Gastroesophageal sphincter (tissue), 4 donors: ENCODE measurements at regions not wholly inside any gene's neighbourhood (a gene's known extent, or its start where the extent isn't known, plus 50 kb on each side); places are given as distances from the start of the nearest gene placed in this dataset.

ENCODE experiments used
- ATAC-seq: fragments of 150-250 bp; one replicate; pipeline ENCODE4 v1.9.1; 2016; ENCODE audit warnings: mild to moderate bottlenecking, moderate library complexity
- H3K27ac ChIP-seq, 4 donors: fragments of 200-600 bp; sonication (generic) in 3 of 4; 1 replicate in 3 of 4; 2 replicates in 1 of 4; pipeline ENCODE4 v1.5.1; 2016 to 2019
- H3K27me3 ChIP-seq: fragments of 200-600 bp; sonication (generic); one replicate; pipeline ENCODE4 v1.5.1; 2019
- H3K36me3 ChIP-seq, 2 donors: fragments of 200-600 bp; sonication (generic); one replicate each; pipeline ENCODE4 v1.5.1; 2019; ENCODE audit warnings: control low read depth in 1 of 2
- H3K4me1 ChIP-seq, 3 donors: fragments of 200-600 bp; sonication (generic); 1 replicate in 2 of 3; 2 replicates in 1 of 3; pipeline ENCODE4 v1.5.1; 2016 to 2019; ENCODE audit warnings: control low read depth in 2 of 3
- H3K4me3 ChIP-seq, 2 donors: fragments of 200-600 bp; sonication (generic); one replicate each; pipeline ENCODE4 v1.5.1; 2019; ENCODE audit warnings: mild to moderate bottlenecking in 1 of 2, moderate library complexity in 1 of 2
- H3K9me3 ChIP-seq, 3 donors: fragments of 200-600 bp; sonication (generic); one replicate each; pipeline ENCODE4 v1.5.1; 2017 to 2019; ENCODE audit warnings: control low read depth in 2 of 3
- CTCF ChIP-seq, 4 experiments: fragments of 200-600 bp in 2 of 4; fragments of 450-650 bp in 2 of 4; sonication (generic) in 1 of 4; IDR thresholded peaks; one replicate each; pipeline ENCODE4 v1.5.1; 2017 to 2019; ENCODE audit warnings: antibody characterized with exemption in 4 of 4, mild to moderate bottlenecking in 2 of 4, moderate library complexity in 2 of 4
- EP300 ChIP-seq: sonication (generic); formaldehyde crosslinking; IDR thresholded peaks from one replicate; pipeline ENCODE4 v1.6.1; 2017; ENCODE audit warnings: antibody characterized with exemption, mild to moderate bottlenecking
- POLR2A ChIP-seq, 2 donors: fragments of 450-650 bp; IDR thresholded peaks; one replicate each; pipeline ENCODE4 v1.6.1; 2017; ENCODE audit warnings: antibody characterized with exemption in 2 of 2, mild to moderate bottlenecking in 2 of 2, moderate library complexity in 1 of 2
- POLR2AphosphoS5 ChIP-seq: sonication (generic); formaldehyde crosslinking; IDR thresholded peaks from one replicate; pipeline ENCODE4 v1.6.1; 2017; ENCODE audit warnings: antibody characterized with exemption
- WGBS, 2 donors: methylation state at CpG; one replicate each; pipeline ENCODE4 v1.1.5; 2018; ENCODE audit warnings: low coverage in 1 of 2; 5-methylcytosine and 5-hydroxymethylcytosine counted together

GRCh38 chr3:106276151-106276550 is 407.3 kb upstream of the CBLB start:
- Histone ChIP-seq H3K36me3 (no peaks in the 10 kb centered on the region), H3K27ac (no peak overlapping the region), H3K4me3 (no peak overlapping the region), H3K9me3 (no peaks in the 10 kb centered on the region), H3K4me1 (no peaks in the 10 kb centered on the region), H3K27me3 (no peaks in the 10 kb centered on the region)
- ATAC-seq, result no peak
- TF ChIP-seq POLR2AphosphoS5 (no peak), CTCF (IDR thresholded peaks at IDR 0.05) (no peak), POLR2A (IDR thresholded peaks at IDR 0.05) (no peak), EP300 (no peak)

GRCh38 chr3:106276755-106277612 is 408.2 kb upstream of the CBLB start:
- H3K27me3 ChIP-seq, result no peaks in the 10 kb centered on the region
- ATAC-seq, result no peak
- WGBS, 2 donors, result 84 to 93% methylated on average over 6 of the region's 6 CpGs
- no peaks in the 10 kb centered on the region for H3K4me1 ChIP-seq
- H3K36me3 ChIP-seq, result no peaks in the 10 kb centered on the region
- no peaks in the 10 kb centered on the region for H3K9me3 ChIP-seq
- no peak overlapping the region for H3K27ac ChIP-seq
- TF ChIP-seq POLR2AphosphoS5 (no peak), POLR2A (IDR thresholded peaks at IDR 0.05) (no peak), EP300 (no peak), CTCF (IDR thresholded peaks at IDR 0.05) (no peak)
- no peak overlapping the region for H3K4me3 ChIP-seq

- Histone ChIP-seq H3K4me3 (no peak overlapping the region), H3K27ac (no peak overlapping the region), H3K27me3 (no peaks in the 10 kb centered on the region), H3K9me3 (no peaks in the 10 kb centered on the region), H3K36me3 (no peaks in the 10 kb centered on the region), H3K4me1 (no peaks in the 10 kb centered on the region)
- WGBS, 2 donors, result 100% methylated on average over 1 of the region's 1 CpG; no CpG with 5 or more reads in 1 of the 2 donors
- no peak for TF ChIP-seq POLR2AphosphoS5
- no peak for ATAC-seq
Measured at GRCh38 chr3:106277731-106278130, 408.9 kb upstream of the CBLB start.

- no peak overlapping the region for H3K4me3 ChIP-seq
- TF ChIP-seq POLR2A (IDR thresholded peaks at IDR 0.05), result no peak
- TF ChIP-seq CTCF (IDR thresholded peaks at IDR 0.05), result no peak
- no peak for TF ChIP-seq POLR2AphosphoS5
- no peak for TF ChIP-seq EP300
- no peak overlapping the region for H3K27ac ChIP-seq
- H3K36me3 ChIP-seq, result no peaks in the 10 kb centered on the region
- ATAC-seq, result no peak
- WGBS, 2 donors, result 4 to 16% methylated on average over 2 of the region's 2 CpGs
- no peaks in the 10 kb centered on the region for H3K9me3 ChIP-seq
- no peaks in the 10 kb centered on the region for H3K27me3 ChIP-seq
- no peaks in the 10 kb centered on the region for H3K4me1 ChIP-seq
Measured at GRCh38 chr3:106281221-106281620, 412.4 kb upstream of the CBLB start.

- Histone ChIP-seq H3K36me3 (no peaks in the 10 kb centered on the region), H3K27ac (no peak overlapping the region), H3K9me3 (peaks cover 0 to 9% (median 0%) of the 10 kb centered on the region in 3 donors), H3K4me1 (no peaks in the 10 kb centered on the region), H3K27me3 (no peaks in the 10 kb centered on the region), H3K4me3 (no peak overlapping the region)
- 88 to 91% methylated on average over 3 of the region's 3 CpGs for WGBS, 2 donors
- TF ChIP-seq CTCF (IDR thresholded peaks at IDR 0.05), result no peak
- no peak for TF ChIP-seq POLR2AphosphoS5
- TF ChIP-seq POLR2A (IDR thresholded peaks at IDR 0.05), result no peak
- no peak for TF ChIP-seq EP300
- no peak for ATAC-seq
Measured at GRCh38 chr3:106282943-106283342, 414.1 kb upstream of the CBLB start.
